ENCODE measurements at regions not wholly inside any gene's neighbourhood (a gene's known extent, or its start where the extent isn't known, plus 50 kb on each side); places are given as distances from the start of the nearest gene placed in this dataset.

DNA sequence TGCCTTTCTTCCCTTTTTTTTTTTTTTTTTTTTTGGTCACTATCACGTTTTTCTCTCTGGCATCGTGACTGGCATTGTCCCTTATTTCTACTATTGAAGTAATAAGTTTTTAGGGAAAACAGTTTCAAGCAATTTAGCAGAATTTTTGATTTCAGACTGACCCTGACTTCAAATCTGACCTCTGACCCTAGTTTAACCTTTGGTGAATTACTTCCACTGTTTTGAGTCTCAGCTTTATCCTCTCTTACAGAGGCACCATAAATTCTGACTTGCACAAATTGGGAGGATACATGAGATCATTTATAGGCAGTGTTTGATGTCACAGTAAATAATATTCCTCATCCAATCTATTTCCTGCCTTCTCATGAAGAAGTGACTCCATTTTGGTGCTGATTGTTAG lies 187.0 kb downstream of the FASLG start:
- TF ChIP-seq, protein P1, sequence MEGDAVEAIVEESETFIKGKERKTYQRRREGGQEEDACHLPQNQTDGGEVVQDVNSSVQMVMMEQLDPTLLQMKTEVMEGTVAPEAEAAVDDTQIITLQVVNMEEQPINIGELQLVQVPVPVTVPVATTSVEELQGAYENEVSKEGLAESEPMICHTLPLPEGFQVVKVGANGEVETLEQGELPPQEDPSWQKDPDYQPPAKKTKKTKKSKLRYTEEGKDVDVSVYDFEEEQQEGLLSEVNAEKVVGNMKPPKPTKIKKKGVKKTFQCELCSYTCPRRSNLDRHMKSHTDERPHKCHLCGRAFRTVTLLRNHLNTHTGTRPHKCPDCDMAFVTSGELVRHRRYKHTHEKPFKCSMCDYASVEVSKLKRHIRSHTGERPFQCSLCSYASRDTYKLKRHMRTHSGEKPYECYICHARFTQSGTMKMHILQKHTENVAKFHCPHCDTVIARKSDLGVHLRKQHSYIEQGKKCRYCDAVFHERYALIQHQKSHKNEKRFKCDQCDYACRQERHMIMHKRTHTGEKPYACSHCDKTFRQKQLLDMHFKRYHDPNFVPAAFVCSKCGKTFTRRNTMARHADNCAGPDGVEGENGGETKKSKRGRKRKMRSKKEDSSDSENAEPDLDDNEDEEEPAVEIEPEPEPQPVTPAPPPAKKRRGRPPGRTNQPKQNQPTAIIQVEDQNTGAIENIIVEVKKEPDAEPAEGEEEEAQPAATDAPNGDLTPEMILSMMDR (IDR thresholded peaks at IDR 0.05; ENCODE audit: insufficient read depth, low read length): no peak
- TF ChIP-seq, protein P2, sequence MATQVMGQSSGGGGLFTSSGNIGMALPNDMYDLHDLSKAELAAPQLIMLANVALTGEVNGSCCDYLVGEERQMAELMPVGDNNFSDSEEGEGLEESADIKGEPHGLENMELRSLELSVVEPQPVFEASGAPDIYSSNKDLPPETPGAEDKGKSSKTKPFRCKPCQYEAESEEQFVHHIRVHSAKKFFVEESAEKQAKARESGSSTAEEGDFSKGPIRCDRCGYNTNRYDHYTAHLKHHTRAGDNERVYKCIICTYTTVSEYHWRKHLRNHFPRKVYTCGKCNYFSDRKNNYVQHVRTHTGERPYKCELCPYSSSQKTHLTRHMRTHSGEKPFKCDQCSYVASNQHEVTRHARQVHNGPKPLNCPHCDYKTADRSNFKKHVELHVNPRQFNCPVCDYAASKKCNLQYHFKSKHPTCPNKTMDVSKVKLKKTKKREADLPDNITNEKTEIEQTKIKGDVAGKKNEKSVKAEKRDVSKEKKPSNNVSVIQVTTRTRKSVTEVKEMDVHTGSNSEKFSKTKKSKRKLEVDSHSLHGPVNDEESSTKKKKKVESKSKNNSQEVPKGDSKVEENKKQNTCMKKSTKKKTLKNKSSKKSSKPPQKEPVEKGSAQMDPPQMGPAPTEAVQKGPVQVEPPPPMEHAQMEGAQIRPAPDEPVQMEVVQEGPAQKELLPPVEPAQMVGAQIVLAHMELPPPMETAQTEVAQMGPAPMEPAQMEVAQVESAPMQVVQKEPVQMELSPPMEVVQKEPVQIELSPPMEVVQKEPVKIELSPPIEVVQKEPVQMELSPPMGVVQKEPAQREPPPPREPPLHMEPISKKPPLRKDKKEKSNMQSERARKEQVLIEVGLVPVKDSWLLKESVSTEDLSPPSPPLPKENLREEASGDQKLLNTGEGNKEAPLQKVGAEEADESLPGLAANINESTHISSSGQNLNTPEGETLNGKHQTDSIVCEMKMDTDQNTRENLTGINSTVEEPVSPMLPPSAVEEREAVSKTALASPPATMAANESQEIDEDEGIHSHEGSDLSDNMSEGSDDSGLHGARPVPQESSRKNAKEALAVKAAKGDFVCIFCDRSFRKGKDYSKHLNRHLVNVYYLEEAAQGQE (IDR thresholded peaks at IDR 0.05; ENCODE audit: insufficient replicate concordance, low read depth): no peak
- TF ChIP-seq POLR2AphosphoS5 (IDR thresholded peaks at IDR 0.05; ENCODE audit: low read depth): no peak
- TF ChIP-seq SPI1 (IDR thresholded peaks at IDR 0.05; ENCODE audit: borderline replicate concordance, low read depth): no peak
- no peak for TF ChIP-seq GABPA (IDR thresholded peaks at IDR 0.05; ENCODE audit: low read depth)
